OCI-LY1 (cell line): ENCODE measurements at regions not wholly inside any gene's neighbourhood (a gene's known extent, or its start where the extent isn't known, plus 50 kb on each side); places are given as distances from the start of the nearest gene placed in this dataset.

ENCODE experiments used
- H2AFZ ChIP-seq: fragments of 200-600 bp; sonication (generic), shearing (Covaris generic); 2 replicates; pipeline ENCODE4 v1.6.0; 2014; ENCODE audit warnings: antibody characterized with exemption, mild to moderate bottlenecking, low read length
- H3F3A ChIP-seq: fragments of 200-600 bp; sonication (generic), shearing (Covaris generic); 2 replicates; pipeline ENCODE4 v1.6.0; 2014; ENCODE audit warnings: mild to moderate bottlenecking, antibody characterized with exemption, low read length, moderate library complexity; ENCODE audit not compliant: insufficient read depth
- H3K27ac ChIP-seq: fragments of 200-600 bp; sonication (generic); 2 replicates; pipeline ENCODE4 v1.5.1; 2014; ENCODE audit warnings: low read length, mixed run types, mild to moderate bottlenecking, low read depth; ENCODE audit not compliant: poor library complexity, severe bottlenecking
- H3K27me3 ChIP-seq: fragments of 200-600 bp; sonication (generic); 2 replicates; pipeline ENCODE4 v1.6.0; 2014; ENCODE audit warnings: antibody characterized with exemption, mild to moderate bottlenecking, low read length, moderate library complexity; ENCODE audit not compliant: insufficient read depth
- H3K36me3 ChIP-seq: fragments of 200-600 bp; sonication (generic); 2 replicates; pipeline ENCODE4 v1.6.1; 2014; ENCODE audit warnings: mild to moderate bottlenecking, antibody characterized with exemption, low read length, moderate library complexity, mixed read lengths; ENCODE audit not compliant: insufficient read depth
- H3K4me1 ChIP-seq: fragments of 200-600 bp; sonication (generic); 2 replicates; pipeline ENCODE4 v1.5.1; 2014; ENCODE audit warnings: mild to moderate bottlenecking, low read length, moderate library complexity; ENCODE audit not compliant: insufficient read depth, severe bottlenecking
- H3K4me2 ChIP-seq: fragments of 200-600 bp; sonication (generic), shearing (Covaris generic); 2 replicates; pipeline ENCODE4 v1.6.1; 2014; ENCODE audit warnings: low read length
- H3K4me3 ChIP-seq: fragments of 200-600 bp; sonication (generic); 2 replicates; pipeline ENCODE4 v1.5.1; 2014; ENCODE audit warnings: low read length, low read depth, mild to moderate bottlenecking, mixed read lengths; ENCODE audit not compliant: poor library complexity, severe bottlenecking
- H3K79me2 ChIP-seq: fragments of 200-600 bp; shearing (Covaris generic); 2 replicates; pipeline ENCODE4 v1.6.1; 2016; ENCODE audit warnings: mixed run types, low read length, mixed read lengths; ENCODE audit not compliant: insufficient read depth
- H3K9ac ChIP-seq: fragments of 200-600 bp; sonication (generic), shearing (Covaris generic); 2 replicates; pipeline ENCODE4 v1.6.1; 2014; ENCODE audit warnings: mild to moderate bottlenecking, low read length, mixed read lengths
- H3K9me2 ChIP-seq: fragments of 200-600 bp; sonication (generic), shearing (Covaris generic); 2 replicates; pipeline ENCODE4 v1.6.1; 2014; ENCODE audit warnings: low read depth, mild to moderate bottlenecking, low read length, mixed read lengths
- H3K9me3 ChIP-seq: fragments of 200-600 bp; shearing (Covaris generic); 2 replicates; pipeline ENCODE4 v1.6.1; 2014; ENCODE audit warnings: low read length, mixed read lengths
- H4K20me1 ChIP-seq: fragments of 200-600 bp; sonication (generic), shearing (Covaris generic); 2 replicates; pipeline ENCODE4 v1.6.0; 2016; ENCODE audit warnings: mild to moderate bottlenecking, low read length; ENCODE audit not compliant: insufficient read depth
- CTCF ChIP-seq: fragments of 200-600 bp; sonication (generic), shearing (Covaris generic); IDR thresholded peaks from 2 replicates; pipeline ENCODE4 v1.5.1; 2017; ENCODE audit warnings: mild to moderate bottlenecking, antibody characterized with exemption, low read length, moderate library complexity, mixed read lengths
- EZH2 ChIP-seq: fragments of 200-600 bp; sonication (generic), shearing (Covaris generic); IDR thresholded peaks from 2 replicates; pipeline ENCODE4 v1.8.0; 2017; ENCODE audit warnings: borderline replicate concordance, mixed run types, mild to moderate bottlenecking, antibody characterized with exemption, low read length, moderate library complexity, mixed read lengths

DNA sequence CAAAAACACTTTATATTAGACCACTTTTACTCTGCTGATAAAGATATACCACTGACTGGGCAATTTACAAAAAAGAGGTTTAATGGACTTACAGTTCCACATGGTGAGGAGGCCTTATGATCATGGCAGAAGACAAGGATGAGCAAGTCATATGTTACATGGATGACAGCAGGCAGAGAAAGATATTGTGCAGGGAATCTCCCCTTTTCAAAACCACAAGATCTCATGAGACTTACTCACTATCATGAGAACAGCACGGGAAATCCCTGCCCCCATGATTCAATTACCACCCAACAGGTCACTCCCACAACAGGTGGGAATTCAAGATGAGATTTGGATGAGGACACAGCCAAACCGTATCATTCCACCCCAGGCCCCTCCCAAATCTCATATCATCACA lies 1383.8 kb upstream of the MAP3K7 start:
- no peaks in the 10 kb centered on the region for H3K4me1 ChIP-seq
- H3K36me3 ChIP-seq = no peaks in the 10 kb centered on the region
- no peaks in the 10 kb centered on the region for H3K9me3 ChIP-seq
- H3K27ac ChIP-seq = no peak overlapping the region
- no peaks in the 10 kb centered on the region for H4K20me1 ChIP-seq
- no peak overlapping the region for H2AFZ ChIP-seq
- no peaks in the 10 kb centered on the region for H3K27me3 ChIP-seq
- H3F3A ChIP-seq = no peaks in the 10 kb centered on the region
- no peak overlapping the region for H3K4me3 ChIP-seq
- no peaks in the 10 kb centered on the region for H3K79me2 ChIP-seq
- no peak overlapping the region for H3K4me2 ChIP-seq
- no peak for TF ChIP-seq EZH2
- TF ChIP-seq CTCF = no peak
- no peak overlapping the region for H3K9ac ChIP-seq
- no peaks in the 10 kb centered on the region for H3K9me2 ChIP-seq

DNA sequence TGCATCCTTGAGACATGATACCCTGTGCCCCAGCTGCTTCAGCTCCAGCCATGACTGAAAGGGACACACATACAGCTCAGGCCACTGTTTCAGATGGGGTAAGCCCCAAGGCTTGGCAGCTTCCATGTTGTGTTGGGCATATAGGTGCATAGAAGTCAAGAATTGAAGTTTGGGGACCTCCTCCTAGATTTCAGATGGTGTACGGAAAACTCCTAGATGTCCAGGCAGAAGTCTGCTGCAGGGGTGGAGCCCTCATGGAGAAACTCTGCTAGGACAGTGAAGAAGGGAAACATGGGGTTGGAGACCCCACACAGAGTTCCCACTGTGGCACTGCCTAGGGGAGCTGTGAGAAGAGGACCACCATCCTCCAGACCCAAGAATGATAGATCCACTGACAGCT lies 1379.0 kb upstream of the MAP3K7 start:
- no peak for TF ChIP-seq CTCF
- TF ChIP-seq EZH2 = no peak
- Histone ChIP-seq H3K9me2 (no peaks in the 10 kb centered on the region), H3K27ac (no peak overlapping the region), H4K20me1 (no peaks in the 10 kb centered on the region), H3K27me3 (no peaks in the 10 kb centered on the region), H2AFZ (no peak overlapping the region), H3K4me2 (no peak overlapping the region), H3F3A (no peaks in the 10 kb centered on the region), H3K9me3 (no peaks in the 10 kb centered on the region), H3K4me3 (no peak overlapping the region), H3K9ac (no peak overlapping the region), H3K79me2 (no peaks in the 10 kb centered on the region), H3K36me3 (no peaks in the 10 kb centered on the region), H3K4me1 (no peaks in the 10 kb centered on the region)

GRCh38 chr6:91961671-91962070 lies 1374.8 kb upstream of the MAP3K7 start:
- H3F3A ChIP-seq = no peaks in the 10 kb centered on the region
- H4K20me1 ChIP-seq = no peaks in the 10 kb centered on the region
- no peak overlapping the region for H3K27ac ChIP-seq
- no peaks in the 10 kb centered on the region for H3K27me3 ChIP-seq
- H2AFZ ChIP-seq = no peak overlapping the region
- no peaks in the 10 kb centered on the region for H3K36me3 ChIP-seq
- H3K9me3 ChIP-seq = no peaks in the 10 kb centered on the region
- H3K4me2 ChIP-seq = no peak overlapping the region
- H3K9me2 ChIP-seq = no peaks in the 10 kb centered on the region
- no peaks in the 10 kb centered on the region for H3K79me2 ChIP-seq
- H3K4me1 ChIP-seq = no peaks in the 10 kb centered on the region
- no peak overlapping the region for H3K9ac ChIP-seq
- TF ChIP-seq CTCF (no peak), EZH2 (no peak)
- no peak overlapping the region for H3K4me3 ChIP-seq
